GM12892 (cell line): ENCODE measurements at regions not wholly inside any gene's neighbourhood (a gene's known extent, or its start where the extent isn't known, plus 50 kb on each side); places are given as distances from the start of the nearest gene placed in this dataset.

Experiments
- POLR2A ChIP-seq: IDR thresholded peaks from 2 replicates; pipeline ENCODE4 v1.6.1; 2011; ENCODE audit warnings: low read depth, low read length, control low read depth
- POLR2AphosphoS5 ChIP-seq: IDR thresholded peaks from 2 replicates; pipeline ENCODE4 v1.6.1; 2011; ENCODE audit warnings: low read depth, low read length, control low read depth
- TAF1 ChIP-seq: IDR thresholded peaks from 2 replicates; pipeline ENCODE4 v1.6.1; 2011; ENCODE audit warnings: low read depth, mild to moderate bottlenecking, control low read depth, low read length, borderline replicate concordance

DNA sequence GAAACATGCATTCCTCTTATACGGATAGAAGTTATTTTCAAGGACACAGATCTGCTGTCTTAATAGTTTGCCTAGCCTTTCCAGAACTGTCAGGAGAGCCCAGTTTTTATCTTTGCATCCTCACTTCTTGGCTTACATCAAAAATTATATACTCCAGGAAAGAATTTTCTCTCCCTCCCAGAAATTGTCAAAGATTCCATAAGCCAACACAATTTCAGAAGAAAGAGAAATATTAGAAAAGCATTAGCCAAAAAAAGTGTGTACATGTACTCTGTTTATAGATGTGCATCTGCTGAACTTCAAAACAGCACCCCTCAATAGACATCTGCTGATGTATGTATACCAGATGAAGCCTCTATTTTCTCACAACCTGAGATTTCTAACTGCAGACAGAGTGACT, 210.4 kb downstream of the METTL4 start:
- TF ChIP-seq POLR2A (no peak), POLR2AphosphoS5 (no peak), TAF1 (no peak)
